ENCODE measurements at regions not wholly inside any gene's neighbourhood (a gene's known extent, or its start where the extent isn't known, plus 50 kb on each side); places are given as distances from the start of the nearest gene placed in this dataset.

GRCh38 chr19:32010071-32010470, 335.3 kb upstream of the ZNF507 start:
- ATAC-seq: no peak

DNA sequence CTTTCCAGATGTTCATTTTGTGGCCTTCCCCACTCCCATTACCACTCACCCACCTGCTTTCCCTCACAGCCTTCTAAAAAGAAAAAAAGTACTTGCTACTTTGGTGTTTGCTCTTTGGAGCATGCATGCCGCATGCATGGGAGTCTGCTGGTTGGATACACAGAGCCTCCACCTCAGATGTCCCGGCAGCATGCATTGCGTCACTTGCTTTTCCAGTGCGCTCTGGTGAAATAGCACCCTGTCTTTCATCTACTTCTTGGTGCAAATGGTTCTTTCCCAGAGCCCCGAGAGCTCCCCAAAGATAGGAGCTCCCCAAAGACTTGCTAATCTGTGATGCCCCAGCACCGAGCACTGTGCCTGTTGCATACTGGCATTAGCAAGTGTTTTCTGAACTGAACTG, 333.2 kb upstream of the ZNF507 start:
- no peak for ATAC-seq

DNA sequence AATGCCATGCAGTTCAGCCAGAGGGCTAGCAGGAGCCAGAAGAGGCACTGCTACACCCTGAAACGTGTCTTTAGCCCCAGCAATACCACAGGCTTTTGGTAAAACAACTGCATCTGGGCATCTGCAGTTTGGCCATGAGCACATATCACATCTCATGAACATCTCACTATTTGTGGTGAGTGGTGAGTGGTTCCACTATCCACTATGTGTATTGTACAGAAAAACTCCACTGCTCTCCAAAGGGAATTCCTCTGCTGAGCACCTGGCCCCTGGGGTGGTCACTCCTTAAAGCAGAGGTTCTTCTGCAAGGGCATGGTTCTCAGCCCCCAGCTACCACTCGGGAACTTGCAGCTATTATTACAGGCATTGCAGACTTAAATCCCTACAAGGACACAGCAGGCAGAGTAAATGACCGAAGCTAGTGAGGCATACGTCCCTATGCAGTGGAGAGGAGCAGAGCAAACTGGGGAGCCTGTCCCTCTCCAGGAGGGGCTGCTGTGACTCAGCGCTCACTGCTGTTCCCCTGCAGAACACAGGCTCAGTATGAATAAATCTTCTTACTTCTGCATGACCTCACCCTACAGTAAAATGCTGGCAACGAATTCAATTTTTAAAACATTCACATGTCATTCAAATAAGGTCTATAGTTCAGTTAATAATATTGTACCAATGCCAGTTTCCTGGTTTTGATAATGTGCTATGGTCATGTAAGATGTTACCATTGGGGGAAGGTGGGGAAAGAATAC, 332.4 kb upstream of the ZNF507 start:
- no peak for ATAC-seq

DNA sequence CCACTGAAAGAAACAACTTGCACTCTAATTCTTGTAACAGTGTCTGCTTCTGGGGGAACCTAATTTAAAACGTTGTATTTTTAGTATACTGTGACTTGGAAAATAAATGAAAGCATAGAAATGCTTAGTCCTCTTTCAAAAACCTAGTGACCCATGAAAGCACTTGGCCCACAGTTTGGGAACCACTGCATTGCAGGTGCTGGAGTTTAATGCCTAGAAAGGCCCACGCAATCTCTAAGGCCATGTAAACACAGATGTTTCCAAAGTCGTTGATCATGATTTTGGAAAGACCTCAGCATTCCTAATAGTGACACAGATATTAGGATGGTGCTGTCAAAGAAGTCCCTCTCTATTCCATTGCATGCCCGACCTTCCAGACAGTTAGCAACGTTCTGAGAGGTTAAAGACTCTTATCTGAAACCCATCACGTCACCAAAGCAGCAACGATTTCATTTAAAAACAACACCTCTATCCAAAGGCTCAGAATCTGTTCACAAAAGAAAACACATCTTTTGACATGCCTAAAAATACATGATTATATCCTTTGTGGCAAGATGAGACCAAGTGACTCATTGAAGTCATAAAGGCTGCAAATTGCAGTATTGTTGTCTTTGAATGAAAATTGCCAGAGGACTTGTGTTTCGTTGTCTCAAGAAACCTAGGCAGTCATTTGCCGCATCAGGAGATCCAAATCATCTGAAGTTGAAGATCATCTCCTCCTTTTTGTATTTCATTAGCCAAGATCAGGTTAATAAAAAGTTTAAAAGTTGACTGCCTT, 328.0 kb upstream of the ZNF507 start:
- no peak for ATAC-seq

- no peak for ATAC-seq
Measured at GRCh38 chr19:32018014-32018413, 327.4 kb upstream of the ZNF507 start.

GRCh38 chr19:32020538-32020937, 324.9 kb upstream of the ZNF507 start:
- ATAC-seq: no peak

- ATAC-seq: no peak
Measured at GRCh38 chr19:32022044-32022640, 323.3 kb upstream of the ZNF507 start.

DNA sequence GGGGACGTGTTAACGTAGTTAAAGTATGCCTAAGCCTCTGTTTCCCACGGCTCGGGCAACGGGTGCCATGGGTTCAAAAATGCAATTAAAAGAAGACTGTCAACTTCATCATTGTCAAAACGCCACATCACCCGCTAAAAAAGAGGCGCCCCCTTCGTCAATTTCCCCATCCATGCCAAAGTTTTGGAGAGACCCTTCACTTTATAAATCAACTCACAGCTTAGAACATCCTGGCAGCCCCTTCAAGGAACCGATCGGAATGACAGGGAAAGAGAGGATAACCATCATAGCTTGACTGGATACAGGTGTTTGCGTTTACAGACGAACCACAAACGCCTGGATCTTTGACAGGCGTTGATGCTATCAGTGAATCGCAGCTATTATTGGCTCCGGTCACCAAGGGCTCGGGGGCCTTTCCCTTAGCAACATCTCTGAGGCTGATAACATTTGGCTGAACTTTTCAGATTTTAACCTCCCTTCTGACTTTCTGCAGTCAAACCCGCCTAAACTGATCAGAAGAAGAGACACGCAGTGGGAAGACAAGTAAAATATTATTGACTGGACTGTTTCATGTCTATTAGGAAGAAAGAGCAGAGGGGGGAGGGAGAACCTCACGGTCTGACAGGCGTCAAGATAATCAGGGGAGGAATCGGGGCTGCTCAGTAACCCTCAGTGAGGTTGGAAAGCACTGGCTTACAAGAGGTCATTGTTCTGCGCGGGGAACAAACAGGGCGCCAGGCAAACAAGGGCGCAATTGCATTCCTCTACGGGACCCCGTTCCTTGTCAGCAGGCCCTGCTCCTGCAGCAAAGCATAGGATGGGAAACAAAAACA, 322.5 kb upstream of the ZNF507 start:
- no peak for ATAC-seq

DNA sequence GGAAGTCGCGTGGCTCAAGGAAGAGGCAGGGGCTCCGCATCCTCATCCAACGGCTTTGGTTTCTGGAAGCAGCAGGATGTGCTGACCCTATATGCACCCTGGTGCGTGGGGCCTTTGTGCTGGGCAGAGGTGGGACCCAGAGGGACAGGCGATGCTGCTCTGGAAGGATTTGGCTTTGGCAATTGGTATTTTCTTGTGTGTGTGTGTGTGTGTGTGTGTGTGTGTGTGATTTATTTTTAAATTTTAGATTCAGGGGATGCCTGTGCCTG, 321.9 kb upstream of the ZNF507 start:
- ATAC-seq: no peak

DNA sequence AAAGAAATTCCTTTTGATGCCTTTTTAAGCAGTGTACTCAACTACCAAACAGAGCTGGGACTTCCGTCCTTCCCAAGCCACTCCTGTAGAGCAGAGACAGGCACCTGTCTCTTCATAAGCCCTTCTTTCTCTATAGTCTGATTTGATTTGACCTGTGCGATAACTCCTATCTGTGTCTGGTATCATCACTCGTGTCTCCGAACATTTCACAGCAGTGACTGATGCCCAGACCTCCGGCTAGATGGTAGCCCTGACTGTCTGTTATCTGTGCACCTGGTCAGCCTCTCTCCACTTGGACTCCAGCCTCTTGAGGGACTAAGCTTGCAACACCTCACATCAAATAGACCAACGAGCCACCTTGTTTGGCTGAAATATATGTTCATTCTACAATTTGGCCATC, 316.2 kb upstream of the ZNF507 start:
- no peak for ATAC-seq

GRCh38 chr19:32032561-32032960, 312.8 kb upstream of the ZNF507 start:
- ATAC-seq: no peak

GRCh38 chr19:32035626-32036025, 309.8 kb upstream of the ZNF507 start:
- no peak for ATAC-seq

GRCh38 chr19:32038021-32038920, 307.1 kb upstream of the ZNF507 start:
- no peak for ATAC-seq

DNA sequence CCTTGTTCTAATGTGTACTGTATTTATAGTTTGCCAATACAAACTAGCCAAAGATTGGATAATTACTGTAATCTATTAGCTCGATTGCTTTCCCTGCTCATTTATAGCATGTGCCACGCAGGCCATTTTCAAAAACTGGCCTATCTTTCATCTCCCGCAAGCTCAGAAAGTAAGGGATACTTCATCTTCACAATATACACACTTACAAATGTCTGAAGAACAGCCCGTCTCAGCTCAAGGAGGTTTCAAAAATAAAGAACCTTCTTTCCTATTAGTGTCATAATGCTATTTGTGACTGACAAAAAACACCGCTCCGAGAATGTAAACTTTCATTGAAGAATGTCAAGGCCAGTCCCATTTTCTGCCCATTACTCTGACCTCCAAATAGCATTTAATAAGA, 306.4 kb upstream of the ZNF507 start:
- ATAC-seq: no peak

GRCh38 chr19:32039440-32039839, 306.0 kb upstream of the ZNF507 start:
- no peak for ATAC-seq

- ATAC-seq: no peak
Measured at GRCh38 chr19:32040236-32040635, 305.2 kb upstream of the ZNF507 start.

DNA sequence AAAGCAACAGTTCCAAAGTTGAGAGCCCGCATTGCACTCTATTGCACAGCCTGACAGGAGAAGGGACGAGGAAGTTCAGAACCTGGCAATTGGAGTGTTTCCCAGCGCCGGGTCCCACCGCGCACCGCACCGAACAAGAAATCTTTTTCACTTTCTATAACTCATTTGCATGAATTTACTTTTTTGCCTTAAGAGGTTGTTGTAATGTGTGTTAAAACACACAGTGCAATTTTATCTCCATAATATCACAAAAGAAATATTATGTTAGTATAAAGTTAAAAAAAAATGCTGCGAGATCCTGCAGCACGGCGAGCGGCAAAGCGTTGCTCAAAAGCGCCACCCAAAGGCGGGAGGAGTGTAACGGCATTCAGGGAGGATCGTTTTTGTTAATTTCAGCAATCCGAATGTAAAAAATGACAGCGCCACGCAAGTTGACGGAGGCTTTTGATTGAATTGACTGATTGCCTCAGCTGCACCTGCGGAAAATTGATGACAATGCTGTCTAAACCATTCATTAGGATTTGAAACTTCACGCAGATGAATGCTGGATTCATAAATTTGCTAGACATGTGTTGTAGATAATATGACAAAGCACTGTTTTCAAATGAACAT, 303.6 kb upstream of the ZNF507 start:
- no peak for ATAC-seq

- no peak for ATAC-seq
Measured at GRCh38 chr19:32047788-32048187, 297.6 kb upstream of the ZNF507 start.

GRCh38 chr19:32053376-32053775, 292.0 kb upstream of the ZNF507 start:
- ATAC-seq: no peak

DNA sequence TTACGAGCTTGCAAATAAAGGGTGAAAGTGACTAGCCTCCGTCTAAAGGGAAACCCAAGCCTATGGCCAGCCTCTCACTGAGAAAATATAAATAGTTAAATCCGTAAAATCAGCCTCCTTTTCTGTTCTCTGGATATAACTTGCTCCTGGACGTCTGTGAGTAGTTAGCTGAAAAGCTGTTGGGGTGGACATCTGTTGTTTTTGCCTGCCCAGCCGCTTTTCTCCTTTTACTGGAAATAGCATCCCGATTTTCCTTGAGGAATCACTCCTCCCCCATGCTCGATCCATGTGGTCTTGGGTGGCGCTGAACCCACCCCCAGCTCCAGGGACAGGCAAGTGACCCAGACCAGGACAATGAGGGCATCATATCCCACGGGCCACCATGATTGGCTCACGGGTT, 291.5 kb upstream of the ZNF507 start:
- no peak for ATAC-seq

DNA sequence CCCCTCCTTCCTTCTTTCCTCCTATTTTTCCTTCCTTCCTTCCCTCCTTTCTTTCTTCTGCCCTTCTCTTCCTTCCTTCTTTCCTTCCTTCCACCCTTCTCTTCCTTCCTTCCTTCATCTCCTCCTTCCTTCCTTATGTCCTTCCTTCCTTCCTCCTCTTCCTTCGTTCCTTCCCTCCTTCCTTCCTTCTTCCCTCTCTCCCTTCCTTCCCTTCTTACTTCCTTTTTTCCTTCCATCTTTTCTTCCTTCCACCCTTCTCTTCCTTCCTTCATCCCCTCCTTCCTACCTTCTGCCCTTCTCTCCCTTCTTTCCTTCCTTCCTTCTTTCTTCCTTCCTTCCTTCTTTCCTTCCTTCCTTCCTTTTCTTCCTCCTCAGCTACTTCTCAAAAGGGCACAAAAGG, 287.3 kb upstream of the ZNF507 start:
- ATAC-seq: no peak

DNA sequence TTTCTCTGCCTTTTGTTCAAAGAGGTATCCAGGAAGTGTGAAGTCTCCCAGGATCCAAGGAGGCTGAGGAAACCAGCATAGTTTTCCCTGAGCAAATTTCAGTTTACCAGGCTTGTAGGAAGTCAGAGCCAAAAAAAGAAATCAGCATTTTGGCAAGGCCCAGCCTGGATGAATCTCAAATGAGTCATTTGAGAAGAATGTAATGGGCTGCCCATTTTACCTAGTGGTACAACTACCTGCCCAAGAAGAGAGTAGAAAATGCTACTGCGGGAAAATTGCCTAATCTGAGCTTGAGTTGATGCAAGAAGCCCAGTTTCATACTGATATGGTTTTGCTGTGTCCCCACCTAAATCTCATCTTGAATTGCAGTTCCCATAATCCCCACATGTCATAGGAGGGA, 284.1 kb upstream of the ZNF507 start:
- no peak for ATAC-seq

Data from activated CD4-positive, CD25-positive, alpha-beta regulatory T cell treated with anti-CD3 and anti-CD28 coated beads, Interleukin-2, amount 50 U/mL, for 24 hours (primary cell).